PC-9 (cell line): ENCODE measurements at regions not wholly inside any gene's neighbourhood (a gene's known extent, or its start where the extent isn't known, plus 50 kb on each side); places are given as distances from the start of the nearest gene placed in this dataset.
A peak's percentile ranks its signal among the peaks of the same experiment; 100 is the strongest.

Experiments
- BruUV-seq: library from RNA; stranded (reverse); fragments of 400-500 nt; replicated peaks from 2 replicates; lab custom pipeline; 2021; lab: Mats Ljungman, UMichigan
- CTCF ChIA-PET: fragments of 300-600 bp; sonication (Branson Sonifier 250); formaldehyde crosslinking; loops from one replicate; lab custom pipeline; 2022; ENCODE audit warnings: antibody characterized with exemption; lab: Charles Lee
- POLR2A ChIA-PET: fragments of 300-600 bp; sonication (Branson Sonifier 250); formaldehyde crosslinking; loops from one replicate; lab custom pipeline; 2022; ENCODE audit warnings: antibody characterized with exemption; ENCODE audit not compliant: unreplicated experiment; lab: Charles Lee
- DNase-seq, 2 experiments: peaks; one replicate each; pipeline versions ENCODE4 v3.0.0 to v3.0.0-alpha.2; 2015 to 2022; ENCODE audit warnings: mixed read lengths in 1 of 2
- H2AFZ ChIP-seq: fragments of 200-600 bp; sonication (generic); 2 replicates; pipeline ENCODE4 v1.8.1; 2017; ENCODE audit warnings: antibody characterized with exemption
- H3F3A ChIP-seq: fragments of 200-600 bp; sonication (generic); 2 replicates; pipeline ENCODE4 v1.8.1; 2017; ENCODE audit warnings: antibody characterized with exemption, mild to moderate bottlenecking, low read depth; ENCODE audit not compliant: insufficient read depth
- H3K27ac ChIP-seq: fragments of 200-600 bp; sonication (generic); 2 replicates; pipeline ENCODE4 v1.6.1; 2016; ENCODE audit warnings: mixed run types
- H3K27me3 ChIP-seq: fragments of 200-600 bp; sonication (generic); 2 replicates; pipeline ENCODE4 v1.6.1; 2016; ENCODE audit warnings: low read depth, mixed run types; ENCODE audit not compliant: insufficient read depth
- H3K36me3 ChIP-seq: fragments of 200-600 bp; sonication (generic); 2 replicates; pipeline ENCODE4 v1.6.1; 2016; ENCODE audit warnings: low read depth, mixed run types
- H3K4me1 ChIP-seq: fragments of 200-600 bp; sonication (generic); replicated peaks from 2 replicates; pipeline ENCODE4 v1.6.1; 2016; ENCODE audit warnings: mixed run types; ENCODE audit not compliant: insufficient read depth
- H3K4me2 ChIP-seq: fragments of 200-600 bp; sonication (generic); 2 replicates; pipeline ENCODE4 v1.6.1; 2017; ENCODE audit warnings: mixed run types
- H3K4me3 ChIP-seq: fragments of 200-600 bp; sonication (generic); 2 replicates; pipeline ENCODE4 v1.6.1; 2016; ENCODE audit warnings: mixed run types
- H3K79me2 ChIP-seq: fragments of 200-600 bp; sonication (generic); 2 replicates; pipeline ENCODE4 v1.6.1; 2017; ENCODE audit warnings: low read depth, mixed run types
- H3K9me2 ChIP-seq: fragments of 200-600 bp; sonication (generic); 2 replicates; pipeline ENCODE4 v1.8.1; 2017; ENCODE audit warnings: mild to moderate bottlenecking; ENCODE audit not compliant: insufficient read depth
- H3K9me3 ChIP-seq: fragments of 200-600 bp; sonication (generic); 2 replicates; pipeline ENCODE4 v1.8.1; 2016; ENCODE audit warnings: low read depth; ENCODE audit not compliant: insufficient read depth
- H4K20me1 ChIP-seq: fragments of 200-600 bp; sonication (generic); 2 replicates; pipeline ENCODE4 v1.8.1; 2017; ENCODE audit not compliant: insufficient read depth
- EZH2 ChIP-seq: fragments of 200-600 bp; sonication (generic); IDR thresholded peaks from 2 replicates; pipeline ENCODE4 v1.8.0; 2017; ENCODE audit warnings: antibody characterized with exemption, low read depth
- intact Hi-C: fragments of 100-400 bp; cut with micrococcal nuclease; formaldehyde crosslinking; loops from one replicate; pipeline ENCODE4 v1.10.0; 2022; ENCODE audit not compliant: unreplicated experiment
- TF ChIP-seq, protein P1 (sequence below): fragments of 200-600 bp; sonication (generic); conservative IDR thresholded peaks from 2 replicates; pipeline ENCODE4 v1.6.1; 2017; ENCODE audit warnings: mixed run types, antibody characterized with exemption, mild to moderate bottlenecking, moderate library complexity

DNA sequence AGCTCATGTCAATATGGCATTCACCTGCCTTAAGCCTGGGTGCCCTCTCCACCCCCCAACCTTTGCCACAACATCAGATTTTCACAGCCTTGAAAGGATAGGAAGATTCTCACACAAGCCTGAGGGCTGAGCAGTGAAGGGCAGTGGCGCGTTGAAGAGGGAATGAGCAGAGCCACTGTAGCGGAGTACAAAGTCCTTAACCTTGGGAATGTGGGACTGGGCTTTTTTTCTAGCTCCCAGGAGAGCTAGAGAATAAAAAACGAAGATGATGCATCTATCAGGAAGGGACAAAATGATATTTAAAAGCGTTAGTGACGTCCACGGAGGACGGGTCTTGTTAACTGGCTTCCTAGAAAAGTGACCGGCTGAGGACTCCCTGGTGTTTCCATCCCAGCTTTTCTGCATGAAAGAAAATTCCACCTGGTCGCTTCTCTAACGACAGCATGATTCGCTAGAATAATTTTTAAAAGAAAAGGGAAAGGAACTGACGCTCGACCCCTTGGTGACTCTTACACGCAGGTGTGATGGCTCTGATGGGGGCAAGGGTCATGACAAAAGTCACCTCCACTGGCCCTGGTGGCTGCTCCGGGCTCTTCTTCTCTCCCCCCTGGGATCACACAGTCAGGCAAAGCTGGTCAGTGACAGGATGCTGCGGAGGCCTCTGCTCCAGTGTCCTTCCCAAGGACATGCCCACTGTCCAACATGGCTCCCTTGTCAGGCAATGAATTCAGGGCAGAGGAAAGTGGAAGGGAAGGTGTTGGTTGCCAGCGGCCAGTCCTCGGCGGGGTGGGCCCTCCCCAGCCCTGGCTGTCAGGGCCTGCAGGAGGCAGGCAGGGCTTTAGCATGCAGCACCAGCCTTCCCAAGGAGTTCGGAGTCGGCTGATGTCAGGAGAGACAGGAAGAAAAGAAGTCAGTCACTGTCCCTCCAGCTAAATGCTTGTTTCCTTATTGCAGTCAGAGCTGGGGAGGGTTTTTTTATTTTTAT, 58.4 kb upstream of the IRX3 start:
- intact Hi-C loops = no loop called here

DNA sequence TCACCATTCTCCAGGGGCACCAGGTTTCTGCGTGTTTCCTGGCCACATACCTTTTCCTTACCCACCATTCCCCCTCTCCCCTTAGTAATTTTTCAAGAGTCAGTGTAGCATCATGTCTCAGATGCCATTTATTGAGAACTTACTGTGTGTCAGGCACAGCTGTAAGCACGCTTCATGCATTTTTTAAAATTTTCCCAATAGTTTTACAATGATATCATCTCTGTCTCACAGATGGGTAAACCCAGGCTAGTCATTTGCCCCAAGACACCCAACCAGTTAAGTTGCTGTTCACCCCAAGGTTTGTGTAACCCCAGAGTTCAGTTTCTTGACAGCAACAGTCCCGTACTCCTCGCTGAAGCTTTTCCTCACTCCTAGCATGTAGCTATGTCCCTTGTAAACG, 56.4 kb upstream of the IRX3 start:
- H3K9me2 ChIP-seq = no peaks in the 10 kb centered on the region
- ChIA-PET CTCF (no interaction called here), POLR2A (no interaction called here)
- peak overlapping the region; percentile 61 for H3K27ac ChIP-seq
- no peak overlapping the region for H3K4me3 ChIP-seq
- H3K36me3 ChIP-seq = no peaks in the 10 kb centered on the region
- no peaks in the 10 kb centered on the region for H3K27me3 ChIP-seq
- intact Hi-C loops = loop anchor here (2.0 kb wide), 1 partner anchor 82 kb away; no protein-coding TSS in a partner anchor
- peak overlapping the region; percentile 54 for H3K4me2 ChIP-seq
- H3K4me1 ChIP-seq = peaks cover 31% of the 10 kb centered on the region
- no peaks in the 10 kb centered on the region for H4K20me1 ChIP-seq
- peaks cover 20% of the 10 kb centered on the region for H3F3A ChIP-seq
- no peak overlapping the region for H2AFZ ChIP-seq
- no peak for TF ChIP-seq EZH2
- TF ChIP-seq, protein P1, sequence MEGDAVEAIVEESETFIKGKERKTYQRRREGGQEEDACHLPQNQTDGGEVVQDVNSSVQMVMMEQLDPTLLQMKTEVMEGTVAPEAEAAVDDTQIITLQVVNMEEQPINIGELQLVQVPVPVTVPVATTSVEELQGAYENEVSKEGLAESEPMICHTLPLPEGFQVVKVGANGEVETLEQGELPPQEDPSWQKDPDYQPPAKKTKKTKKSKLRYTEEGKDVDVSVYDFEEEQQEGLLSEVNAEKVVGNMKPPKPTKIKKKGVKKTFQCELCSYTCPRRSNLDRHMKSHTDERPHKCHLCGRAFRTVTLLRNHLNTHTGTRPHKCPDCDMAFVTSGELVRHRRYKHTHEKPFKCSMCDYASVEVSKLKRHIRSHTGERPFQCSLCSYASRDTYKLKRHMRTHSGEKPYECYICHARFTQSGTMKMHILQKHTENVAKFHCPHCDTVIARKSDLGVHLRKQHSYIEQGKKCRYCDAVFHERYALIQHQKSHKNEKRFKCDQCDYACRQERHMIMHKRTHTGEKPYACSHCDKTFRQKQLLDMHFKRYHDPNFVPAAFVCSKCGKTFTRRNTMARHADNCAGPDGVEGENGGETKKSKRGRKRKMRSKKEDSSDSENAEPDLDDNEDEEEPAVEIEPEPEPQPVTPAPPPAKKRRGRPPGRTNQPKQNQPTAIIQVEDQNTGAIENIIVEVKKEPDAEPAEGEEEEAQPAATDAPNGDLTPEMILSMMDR = no peak
- no TSS peak for BruUV-seq
- no peaks in the 10 kb centered on the region for H3K79me2 ChIP-seq
- no peaks in the 10 kb centered on the region for H3K9me3 ChIP-seq
- DNase-seq = peak in 1 of 2 experiments; percentile 45

More for the DNA sequence above, 58.4 kb upstream of the IRX3 start:
- Histone ChIP-seq H2AFZ (no peak overlapping the region), H3K4me1 (peaks cover 32% of the 10 kb centered on the region), H3K9me2 (no peaks in the 10 kb centered on the region), H3K9me3 (no peaks in the 10 kb centered on the region), H3K79me2 (no peaks in the 10 kb centered on the region), H3K4me3 (no peak overlapping the region), H3K27me3 (no peaks in the 10 kb centered on the region), H4K20me1 (no peaks in the 10 kb centered on the region), H3K36me3 (no peaks in the 10 kb centered on the region), H3F3A (peaks cover 27% of the 10 kb centered on the region), H3K27ac (no peak overlapping the region), H3K4me2 (no peak overlapping the region)
- no peak for DNase-seq
- ChIA-PET CTCF (no interaction called here), POLR2A (no interaction called here)
- TF ChIP-seq EZH2 = no peak
- BruUV-seq = no TSS peak

DNA sequence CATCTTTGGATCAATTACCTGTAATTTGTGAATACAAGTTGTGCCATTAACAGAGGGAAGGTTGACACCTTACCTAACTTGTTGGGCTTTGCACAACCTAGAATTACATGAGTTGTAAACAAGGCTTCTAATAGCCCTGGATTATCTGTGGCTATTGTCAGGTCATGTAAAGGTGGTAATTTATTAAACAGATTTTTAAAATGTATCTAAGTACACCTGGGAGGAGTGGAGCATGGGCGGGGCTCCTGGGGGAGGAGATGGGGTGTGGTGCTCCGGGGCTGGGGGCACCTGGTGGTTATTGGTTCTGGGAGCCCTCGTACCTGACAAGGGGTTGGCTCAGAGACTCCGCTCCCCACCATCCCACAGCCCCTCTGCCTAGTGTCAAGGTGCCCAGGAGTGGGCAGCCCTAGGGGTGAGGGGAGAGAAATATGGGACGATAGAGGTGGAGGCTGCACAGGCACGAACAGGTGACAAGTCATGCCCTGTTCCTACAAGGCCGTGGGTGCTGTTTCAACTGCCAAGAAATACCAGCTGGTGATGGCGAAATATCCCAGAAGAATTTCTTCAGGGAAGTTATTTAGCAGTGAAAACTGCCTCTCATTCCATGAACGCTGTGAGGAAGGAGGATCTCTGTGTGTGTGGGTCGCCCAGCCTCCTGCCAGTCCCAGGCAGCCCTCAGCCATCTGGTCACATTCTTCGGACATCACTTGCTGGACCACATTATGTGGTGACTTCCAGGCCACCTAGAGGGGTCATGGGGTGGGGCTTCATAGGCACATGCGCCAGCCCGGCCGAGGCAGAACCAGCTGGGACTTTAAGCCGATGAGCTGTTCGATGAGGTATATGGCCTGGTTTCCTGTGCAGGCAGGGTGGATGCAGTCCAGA, 55.5 kb upstream of the IRX3 start:
- POLR2A ChIA-PET = no interaction called here
- no peaks in the 10 kb centered on the region for H3K9me2 ChIP-seq
- no peak overlapping the region for H2AFZ ChIP-seq
- DNase-seq = peak; percentile 17 to 81
- TF ChIP-seq, protein P1 = no peak
- TF ChIP-seq EZH2 = no peak
- H3K36me3 ChIP-seq = no peaks in the 10 kb centered on the region
- peaks cover 25% of the 10 kb centered on the region for H3K4me1 ChIP-seq
- no peaks in the 10 kb centered on the region for H3K9me3 ChIP-seq
- peak overlapping the region; percentile 61 for H3K27ac ChIP-seq
- H4K20me1 ChIP-seq = no peaks in the 10 kb centered on the region
- intact Hi-C loops = loop anchor here (2.0 kb wide), 1 partner anchor 83 kb away; no protein-coding TSS in a partner anchor
- BruUV-seq = no TSS peak
- peaks cover 20% of the 10 kb centered on the region for H3F3A ChIP-seq
- no peaks in the 10 kb centered on the region for H3K27me3 ChIP-seq
- no peak overlapping the region for H3K4me3 ChIP-seq
- no peaks in the 10 kb centered on the region for H3K79me2 ChIP-seq
- H3K4me2 ChIP-seq = peak overlapping the region; percentile 54
- CTCF ChIA-PET = no interaction called here
